ENCODE measurements at regions not wholly inside any gene's neighbourhood (a gene's known extent, or its start where the extent isn't known, plus 50 kb on each side); places are given as distances from the start of the nearest gene placed in this dataset.

GRCh38 chr21:28795251-28795650, 197.4 kb downstream of the LTN1 start:
- no peak overlapping the region for H3K4me2 ChIP-seq (ENCODE audit: insufficient read depth, low read length)
- H3K79me2 ChIP-seq (ENCODE audit: insufficient read depth, low read length) = no peaks in the 10 kb centered on the region
- no peaks in the 10 kb centered on the region for H3K36me3 ChIP-seq (ENCODE audit: insufficient read depth, low read length)
- TF ChIP-seq CTCF (IDR thresholded peaks at IDR 0.05; ENCODE audit: borderline replicate concordance, extremely low read depth, low read length, poor library complexity, severe bottlenecking) (no peak), EZH2 (IDR thresholded peaks at IDR 0.05; ENCODE audit: borderline replicate concordance, low read depth, low read length, severe bottlenecking) (no peak)
- H3K27ac ChIP-seq (ENCODE audit: low read length) = no peak overlapping the region
- H3K27me3 ChIP-seq (ENCODE audit: insufficient read depth, low read length, poor library complexity) = no peaks in the 10 kb centered on the region
- H2AFZ ChIP-seq (ENCODE audit: low read depth, low read length) = no peak overlapping the region
- H4K20me1 ChIP-seq (ENCODE audit: insufficient read depth, low read length) = no peaks in the 10 kb centered on the region
- H3K9me3 ChIP-seq (ENCODE audit: insufficient read depth, low read length, severe bottlenecking) = no peaks in the 10 kb centered on the region
- no peak overlapping the region for H3K9ac ChIP-seq (ENCODE audit: low read depth, low read length)
- DNase-seq = no peak
- no peak for ATAC-seq (ENCODE audit: insufficient read depth, low read depth)
- H3K4me1 ChIP-seq (ENCODE audit: insufficient read depth, low read length) = no peaks in the 10 kb centered on the region
- H3K4me3 ChIP-seq (ENCODE audit: low read depth in 1 of 2, low read length in 2 of 2) = no peak overlapping the region

- ATAC-seq (ENCODE audit: insufficient read depth, low read depth) = no peak
- no peak overlapping the region for H2AFZ ChIP-seq (ENCODE audit: low read depth, low read length)
- H3K4me3 ChIP-seq (ENCODE audit: low read depth in 1 of 2, low read length in 2 of 2) = no peak overlapping the region
- H3K79me2 ChIP-seq (ENCODE audit: insufficient read depth, low read length) = no peaks in the 10 kb centered on the region
- no peaks in the 10 kb centered on the region for H4K20me1 ChIP-seq (ENCODE audit: insufficient read depth, low read length)
- TF ChIP-seq CTCF (IDR thresholded peaks at IDR 0.05; ENCODE audit: borderline replicate concordance, extremely low read depth, low read length, poor library complexity, severe bottlenecking) (no peak), EZH2 (IDR thresholded peaks at IDR 0.05; ENCODE audit: borderline replicate concordance, low read depth, low read length, severe bottlenecking) (no peak)
- H3K4me2 ChIP-seq (ENCODE audit: insufficient read depth, low read length) = no peak overlapping the region
- H3K27me3 ChIP-seq (ENCODE audit: insufficient read depth, low read length, poor library complexity) = no peaks in the 10 kb centered on the region
- H3K36me3 ChIP-seq (ENCODE audit: insufficient read depth, low read length) = no peaks in the 10 kb centered on the region
- DNase-seq = no peak
- H3K4me1 ChIP-seq (ENCODE audit: insufficient read depth, low read length) = no peaks in the 10 kb centered on the region
- no peaks in the 10 kb centered on the region for H3K9me3 ChIP-seq (ENCODE audit: insufficient read depth, low read length, severe bottlenecking)
- no peak overlapping the region for H3K27ac ChIP-seq (ENCODE audit: low read length)
- no peak overlapping the region for H3K9ac ChIP-seq (ENCODE audit: low read depth, low read length)
Observed at GRCh38 chr21:28794371-28794851, 198.3 kb downstream of the LTN1 start.

GRCh38 chr21:28793043-28793442, 199.6 kb downstream of the LTN1 start:
- Histone ChIP-seq H4K20me1 (ENCODE audit: insufficient read depth, low read length) (no peaks in the 10 kb centered on the region), H3K79me2 (ENCODE audit: insufficient read depth, low read length) (no peaks in the 10 kb centered on the region), H3K27me3 (ENCODE audit: insufficient read depth, low read length, poor library complexity) (no peaks in the 10 kb centered on the region), H3K4me1 (ENCODE audit: insufficient read depth, low read length) (no peaks in the 10 kb centered on the region), H3K27ac (ENCODE audit: low read length) (no peak overlapping the region), H2AFZ (ENCODE audit: low read depth, low read length) (no peak overlapping the region), H3K4me3 (ENCODE audit: low read depth in 1 of 2, low read length in 2 of 2) (no peak overlapping the region), H3K4me2 (ENCODE audit: insufficient read depth, low read length) (no peak overlapping the region), H3K9ac (ENCODE audit: low read depth, low read length) (no peak overlapping the region), H3K36me3 (ENCODE audit: insufficient read depth, low read length) (no peaks in the 10 kb centered on the region), H3K9me3 (ENCODE audit: insufficient read depth, low read length, severe bottlenecking) (no peaks in the 10 kb centered on the region)
- no peak for DNase-seq
- no peak for ATAC-seq (ENCODE audit: insufficient read depth, low read depth)
- no peak for TF ChIP-seq CTCF (IDR thresholded peaks at IDR 0.05; ENCODE audit: borderline replicate concordance, extremely low read depth, low read length, poor library complexity, severe bottlenecking)
- TF ChIP-seq EZH2 (IDR thresholded peaks at IDR 0.05; ENCODE audit: borderline replicate concordance, low read depth, low read length, severe bottlenecking) = no peak
